ENCODE measurements at regions not wholly inside any gene's neighbourhood (a gene's known extent, or its start where the extent isn't known, plus 50 kb on each side); places are given as distances from the start of the nearest gene placed in this dataset.
"Not testable (repeated sequence)": the region's sequence is repeated elsewhere in the genome, so short reads cannot be mapped to it uniquely, and the experiment has no call there.

DNA sequence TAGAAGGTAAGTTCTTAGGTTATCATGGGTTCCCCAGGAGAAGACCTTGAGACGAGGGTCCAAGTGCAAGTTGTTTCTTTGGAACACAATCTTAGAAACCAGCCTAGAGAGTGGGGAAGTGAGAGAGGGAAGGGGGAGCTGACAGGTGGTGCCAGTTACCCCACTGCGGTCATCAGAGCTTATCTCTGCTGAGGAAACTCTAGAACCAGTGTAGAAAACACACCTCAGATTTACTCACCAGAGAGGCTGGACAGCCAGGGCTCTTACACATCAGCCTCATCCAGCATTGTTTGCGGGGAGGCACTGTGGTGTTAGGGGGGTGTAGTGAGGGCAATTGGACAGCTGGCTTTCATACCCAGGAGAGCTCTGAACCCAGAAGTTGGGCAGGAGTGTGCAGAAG lies 206.5 kb upstream of the RAI14 start:
- DNase-seq = no peak

DNA sequence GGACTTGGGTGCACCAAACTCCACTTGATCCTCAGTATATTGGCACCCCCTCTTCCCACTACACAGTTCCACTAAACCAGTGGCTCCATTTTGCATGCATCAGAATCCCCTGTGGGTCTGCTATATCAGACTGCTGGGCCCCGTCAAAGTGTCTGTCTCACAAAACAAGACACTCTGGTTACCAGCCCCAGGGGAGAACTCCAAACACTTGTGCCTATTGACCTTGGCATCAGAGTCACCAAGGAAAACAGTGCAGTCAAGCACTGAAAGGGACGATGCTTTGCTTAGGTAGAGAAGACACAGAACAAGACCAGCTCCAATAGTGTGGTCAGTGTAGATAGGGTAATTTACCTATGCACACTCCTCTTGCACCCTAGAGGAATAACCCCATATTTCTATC lies 205.8 kb upstream of the RAI14 start:
- no peak for DNase-seq

DNA sequence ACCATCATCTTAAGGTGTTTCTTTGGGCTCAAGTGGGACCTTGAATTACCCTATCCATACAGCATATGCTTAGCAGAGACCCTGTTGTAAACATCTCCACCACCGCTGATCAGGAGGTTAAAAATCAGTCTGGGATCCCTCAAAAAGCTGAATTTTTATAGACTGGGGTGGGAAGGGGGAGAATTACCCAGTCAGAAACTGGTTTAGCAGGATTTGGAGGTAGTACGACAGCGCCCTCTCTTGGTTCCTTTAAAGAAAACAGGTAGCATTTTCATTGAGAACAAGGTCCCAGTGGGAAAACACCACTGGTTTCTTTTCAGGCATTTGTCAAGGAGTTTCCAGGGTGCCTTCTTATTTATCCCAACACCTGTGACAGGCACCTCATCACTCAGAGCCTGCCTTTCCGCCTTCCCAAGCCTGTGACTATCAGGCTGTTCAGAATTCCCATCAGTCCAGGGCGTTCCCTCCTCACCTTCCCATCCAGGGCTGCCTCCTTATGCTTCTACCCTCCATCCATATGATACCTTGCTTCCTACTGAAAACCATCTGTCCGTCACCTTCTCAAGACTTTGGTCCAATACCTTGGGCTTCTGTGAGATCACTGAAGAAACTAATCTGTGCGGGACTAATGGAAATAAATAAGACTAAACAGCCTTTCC lies 203.8 kb upstream of the RAI14 start:
- peak in 1 of 2 experiments; percentile 6 for DNase-seq

DNA sequence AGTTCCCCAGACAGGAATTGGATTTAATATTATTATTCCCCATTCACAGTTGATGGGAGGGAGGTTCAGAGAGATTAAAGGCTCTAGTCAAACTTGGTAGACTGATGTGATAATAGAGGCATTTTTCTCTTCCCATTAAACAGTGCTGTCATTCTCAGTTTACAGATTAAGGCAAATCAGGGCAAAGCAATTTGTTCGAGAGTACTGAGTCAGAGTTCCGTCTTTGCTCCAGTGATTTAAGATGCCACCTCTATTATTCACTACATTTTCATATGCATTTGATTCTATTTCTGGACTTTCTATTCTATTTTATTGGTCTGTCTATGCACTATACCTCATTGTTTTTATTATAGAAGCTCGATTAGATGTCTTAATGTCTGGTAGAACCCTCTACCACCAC lies 201.0 kb upstream of the RAI14 start:
- DNase-seq = no peak

DNA sequence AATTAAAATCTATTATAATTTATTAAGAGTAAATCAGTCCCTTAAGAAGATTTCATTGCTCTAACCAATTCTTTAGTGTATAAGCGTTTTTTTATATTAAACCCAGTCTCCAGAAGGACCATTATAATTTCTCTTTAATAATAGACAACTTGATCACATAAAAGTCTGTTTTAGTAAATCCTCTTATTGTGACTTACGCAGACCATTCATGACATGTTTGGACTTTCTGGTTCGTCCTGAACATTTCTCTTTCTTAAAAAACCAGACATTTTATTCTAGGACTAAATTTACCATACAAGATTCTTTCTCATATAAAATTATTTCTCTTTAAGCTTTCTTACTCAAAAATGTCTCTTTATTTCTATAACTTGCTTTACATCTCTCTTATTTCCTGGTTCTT lies 196.2 kb upstream of the RAI14 start:
- DNase-seq = no peak

DNA sequence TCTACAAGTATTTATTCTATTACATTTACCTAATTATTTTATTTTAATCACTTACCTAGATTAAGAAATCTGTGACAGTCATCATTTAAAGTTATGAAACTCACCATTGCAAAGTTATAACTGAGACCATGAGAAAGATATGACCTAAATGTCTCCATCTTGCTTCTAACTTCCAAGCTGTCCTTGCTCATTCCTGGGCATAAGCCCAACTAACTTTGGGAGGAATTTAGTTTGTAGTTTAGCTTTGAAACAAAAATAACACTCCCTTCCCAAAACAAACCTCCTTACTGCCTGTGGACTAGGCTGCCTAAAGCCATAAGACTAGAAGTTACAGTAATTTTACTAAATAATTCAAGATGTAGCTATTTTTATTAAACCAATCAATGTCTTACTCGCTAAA lies 195.6 kb upstream of the RAI14 start:
- DNase-seq = no peak

DNA sequence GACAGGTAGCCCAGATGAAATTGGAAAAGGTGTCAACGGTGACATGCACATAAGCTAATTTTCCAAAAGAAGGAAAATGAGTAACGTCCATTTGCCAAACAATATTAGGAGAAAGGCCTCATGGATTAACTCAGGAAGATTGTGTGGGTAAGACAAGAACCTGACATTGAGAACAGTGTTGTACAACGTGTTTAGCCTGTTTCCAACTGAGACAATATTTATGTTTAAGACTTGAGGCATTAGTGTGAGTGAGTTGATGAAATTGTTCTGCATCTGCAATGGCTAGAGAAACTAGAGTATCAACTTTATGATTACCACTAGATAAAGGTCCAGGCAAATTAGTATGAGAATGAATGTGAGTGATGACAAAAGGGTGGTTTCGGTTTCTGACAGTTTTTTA lies 191.3 kb upstream of the RAI14 start:
- DNase-seq = no peak

DNA sequence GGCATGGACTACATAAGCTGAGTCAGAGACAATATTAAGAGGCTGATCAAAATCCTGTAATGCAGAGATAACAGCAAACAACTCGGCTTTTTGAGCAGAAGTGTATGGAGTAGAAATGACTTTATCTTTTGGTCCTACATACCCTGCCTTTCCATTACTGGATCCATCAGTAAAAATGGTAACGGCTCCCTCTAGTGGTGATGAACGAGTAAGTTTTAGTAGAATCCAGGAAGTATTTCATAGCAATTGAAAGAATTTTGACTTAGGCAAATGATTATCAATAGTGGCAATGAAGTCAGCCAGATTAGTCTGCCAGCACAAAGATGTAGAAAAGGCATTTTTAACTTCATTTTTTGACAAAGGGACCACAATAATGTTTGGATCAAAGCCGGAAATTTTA lies 190.8 kb upstream of the RAI14 start:
- DNase-seq = peak; percentile 50 to 56

DNA sequence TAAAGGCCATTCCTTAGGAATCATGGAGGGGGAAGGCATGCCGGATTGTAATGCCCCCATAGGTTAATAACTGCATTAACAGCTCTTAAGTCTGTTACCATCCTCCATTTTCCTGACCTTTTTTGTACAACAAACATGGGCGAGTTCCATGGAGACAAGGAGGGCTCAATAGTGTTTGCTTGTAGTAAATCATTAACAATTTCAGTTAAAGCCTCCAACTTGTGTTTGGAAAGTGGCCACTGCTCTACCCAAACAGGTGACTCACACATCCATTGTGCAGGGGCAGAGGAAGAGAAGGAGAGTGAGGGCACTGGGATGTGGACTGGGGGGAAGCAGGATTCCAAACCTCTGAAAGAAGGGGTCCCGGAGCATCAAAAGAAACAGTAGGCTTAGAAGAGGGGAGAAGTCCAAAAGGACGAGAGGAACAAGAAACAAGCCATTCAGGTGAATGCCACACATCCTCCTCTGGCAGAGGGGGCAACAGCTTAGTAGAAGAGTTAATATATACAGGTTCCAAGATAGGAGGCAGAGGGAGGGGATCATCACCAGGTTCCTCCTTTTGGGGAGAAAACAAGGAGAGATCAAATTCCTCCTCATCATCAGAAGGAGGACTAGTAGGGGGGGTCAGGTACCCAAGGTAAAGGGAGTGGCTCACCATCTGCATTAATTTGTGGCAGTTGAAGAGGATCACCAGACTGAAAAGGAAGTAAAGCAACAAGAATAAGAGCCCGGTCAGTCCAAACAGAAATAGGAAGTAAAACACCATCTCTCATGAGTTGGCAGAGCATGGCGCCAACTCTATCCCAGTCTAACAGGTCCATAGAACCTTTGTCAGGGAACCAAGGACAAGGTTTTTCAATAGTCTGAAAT lies 189.4 kb upstream of the RAI14 start:
- DNase-seq = not testable (repeated sequence)

DNA sequence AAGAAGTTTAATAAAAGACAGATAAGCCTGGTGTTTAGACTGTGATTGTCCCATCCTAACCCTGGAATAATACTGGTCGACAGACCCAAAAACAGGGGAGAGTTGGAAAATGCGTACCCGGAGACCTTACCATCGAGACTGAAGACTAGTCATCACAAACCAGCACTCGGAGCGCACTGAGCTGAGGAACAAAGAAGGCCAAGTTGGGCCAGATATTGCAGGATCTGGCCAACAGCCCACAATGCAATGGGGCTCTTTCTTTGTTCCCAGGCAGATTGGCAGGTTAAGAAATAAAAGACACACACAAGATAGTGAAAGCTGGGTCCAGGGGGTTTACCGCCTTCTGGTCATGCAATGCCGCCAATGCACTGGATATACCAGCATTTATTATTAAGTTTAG lies 188.7 kb upstream of the RAI14 start:
- DNase-seq = no peak

DNA sequence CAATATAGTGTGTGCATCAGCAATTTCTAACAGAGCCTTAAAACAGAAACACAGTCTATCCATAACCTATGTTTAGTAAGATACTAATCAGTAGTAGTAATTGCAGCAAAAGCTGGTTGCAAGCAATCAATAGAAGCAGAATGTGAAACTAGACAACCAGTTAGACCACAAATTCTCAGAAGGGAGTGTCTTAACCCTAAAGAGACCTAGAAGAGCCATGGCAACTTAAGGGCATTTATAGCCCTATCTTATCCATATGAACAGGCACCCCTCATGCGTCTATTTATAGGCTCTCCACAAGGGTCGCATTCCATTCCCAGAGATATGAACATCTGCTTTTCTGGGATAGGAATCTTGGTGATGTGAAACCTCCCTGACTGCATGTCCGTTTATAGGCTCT lies 188.1 kb upstream of the RAI14 start:
- not testable (repeated sequence) for DNase-seq

DNA sequence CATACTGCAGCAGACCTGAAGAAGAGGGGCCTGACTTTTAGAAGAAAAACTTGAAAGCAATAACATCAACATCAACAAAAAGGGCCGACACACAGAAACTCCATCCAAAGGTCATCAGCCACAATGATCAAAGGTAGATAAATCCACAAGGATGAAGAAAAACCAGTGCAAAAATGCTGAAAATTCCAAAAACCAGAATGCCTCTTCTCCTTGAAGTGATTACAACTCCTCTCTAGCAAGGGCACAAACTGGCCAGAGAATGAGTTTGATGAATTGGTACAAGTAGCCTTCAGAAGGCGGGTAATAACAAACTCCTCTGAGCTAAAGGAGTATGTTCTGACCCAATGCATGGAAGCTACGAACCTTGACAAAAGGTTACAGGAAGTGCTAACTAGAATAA lies 186.2 kb upstream of the RAI14 start:
- DNase-seq = no peak

DNA sequence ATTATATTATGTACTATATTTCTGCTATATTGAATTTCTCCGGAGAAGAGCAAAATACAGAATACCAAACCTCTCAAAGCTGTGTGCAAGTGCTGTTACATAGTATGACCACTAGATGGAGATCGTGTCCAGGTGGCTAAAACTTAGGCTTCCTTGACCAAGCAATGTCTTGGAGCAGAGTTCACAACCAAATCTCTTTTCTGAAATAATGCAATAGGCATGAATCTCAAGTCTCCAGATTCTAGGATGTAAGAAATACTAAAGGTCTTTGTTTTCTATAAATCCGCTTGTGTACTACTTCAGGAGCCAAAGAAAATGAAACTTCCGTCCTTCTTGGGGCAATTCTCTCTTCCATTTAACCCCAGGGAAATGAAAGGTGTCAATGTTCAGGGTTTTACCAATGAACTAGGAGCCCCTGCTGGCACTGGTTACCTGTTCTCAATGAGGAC lies 181.5 kb upstream of the RAI14 start:
- peak; percentile 33 to 53 for DNase-seq

DNA sequence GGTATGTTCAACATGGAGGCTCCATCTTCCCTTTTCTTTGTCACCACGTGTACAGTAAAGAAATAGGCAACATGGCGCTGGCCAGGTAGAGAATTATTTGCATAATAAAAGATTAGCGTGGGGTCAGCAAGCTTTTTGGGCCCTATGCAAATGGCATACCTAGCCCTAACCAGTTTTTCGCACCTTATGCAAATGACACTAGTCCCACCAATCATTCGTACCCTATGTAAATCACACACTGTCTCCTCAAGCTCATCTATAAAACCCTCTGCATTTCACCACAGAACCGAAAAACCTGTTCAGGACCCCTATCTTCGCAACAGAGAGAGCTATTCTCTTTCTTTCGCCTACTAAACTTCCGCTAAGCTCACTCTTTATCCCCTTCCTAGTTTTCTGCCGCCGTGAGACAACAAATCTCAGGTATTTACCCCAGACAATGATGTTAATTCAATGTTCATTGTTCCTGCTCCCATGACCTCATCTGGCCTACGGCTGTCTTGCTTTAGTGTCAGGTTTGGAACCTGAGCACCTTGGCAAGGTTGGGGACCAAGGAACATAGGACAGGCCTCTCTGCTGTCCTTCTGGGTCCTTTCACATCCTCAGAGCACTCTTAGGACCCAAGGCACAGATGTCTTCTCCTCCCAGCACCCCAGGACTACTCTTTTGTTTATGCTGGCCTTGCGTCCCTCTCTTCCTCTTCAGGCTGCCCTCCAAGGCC lies 180.7 kb upstream of the RAI14 start:
- DNase-seq = no peak

DNA sequence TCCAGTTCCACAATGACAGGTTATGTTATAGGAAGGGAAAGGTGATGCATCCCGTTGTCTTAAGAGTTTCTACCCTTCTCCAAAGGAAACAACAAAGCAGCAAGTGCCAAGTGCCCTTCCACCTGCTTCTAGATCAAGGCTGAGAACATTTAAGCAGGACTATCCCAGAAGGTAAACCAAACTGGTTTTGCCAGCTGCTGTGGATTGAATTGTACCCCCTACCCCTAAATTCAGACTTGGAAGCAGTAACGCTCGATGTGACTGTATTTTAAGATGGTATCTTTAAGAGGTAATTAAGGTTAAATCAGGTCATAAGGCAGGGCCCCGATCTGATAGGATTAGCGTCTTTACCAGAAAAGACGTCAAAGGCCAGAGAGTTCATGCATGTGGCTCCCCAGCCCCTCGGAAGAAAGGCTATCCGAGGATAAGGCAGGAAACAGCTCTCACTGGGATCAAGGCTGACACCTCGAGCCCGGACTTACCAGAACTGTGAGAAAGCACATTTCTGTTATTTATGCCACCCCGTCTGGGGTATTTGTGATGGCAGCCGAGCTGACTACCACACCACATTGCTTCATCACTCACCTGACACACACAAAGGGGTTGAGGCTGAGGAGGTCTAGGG lies 179.1 kb upstream of the RAI14 start:
- DNase-seq = no peak

DNA sequence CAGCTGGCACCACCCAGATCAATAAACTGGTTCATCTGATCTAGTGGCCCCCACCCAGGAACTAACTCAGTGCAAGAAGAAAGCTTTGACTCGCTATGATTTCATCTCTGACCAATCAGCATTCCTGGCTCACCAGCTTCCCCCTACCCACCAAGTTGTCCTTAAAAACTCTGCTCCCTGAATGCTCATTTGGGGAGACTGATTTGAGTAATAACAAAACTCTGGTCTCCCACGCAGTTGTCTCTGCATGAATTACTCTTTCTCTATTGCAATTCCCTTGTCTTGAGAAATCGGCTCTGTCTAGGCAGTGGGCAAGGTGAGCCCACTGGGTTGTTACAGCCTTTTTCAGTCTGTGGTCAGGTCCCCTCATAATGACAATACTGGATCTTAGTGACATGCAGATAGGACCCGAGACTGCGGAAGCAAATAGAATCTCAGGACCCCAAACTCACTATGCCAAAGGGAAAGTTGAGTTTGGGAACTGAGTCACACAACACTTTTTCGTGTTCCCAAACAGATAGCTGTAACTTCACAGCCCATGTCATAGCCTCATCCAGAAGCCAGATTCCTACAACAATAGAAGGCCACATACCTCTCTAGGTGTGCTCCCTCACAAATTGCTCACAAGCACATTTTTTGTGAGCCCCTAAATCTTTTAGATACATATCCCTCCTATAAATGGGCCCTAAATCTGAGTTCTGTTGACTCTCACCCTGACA lies 175.2 kb upstream of the RAI14 start:
- no peak for DNase-seq

DNA sequence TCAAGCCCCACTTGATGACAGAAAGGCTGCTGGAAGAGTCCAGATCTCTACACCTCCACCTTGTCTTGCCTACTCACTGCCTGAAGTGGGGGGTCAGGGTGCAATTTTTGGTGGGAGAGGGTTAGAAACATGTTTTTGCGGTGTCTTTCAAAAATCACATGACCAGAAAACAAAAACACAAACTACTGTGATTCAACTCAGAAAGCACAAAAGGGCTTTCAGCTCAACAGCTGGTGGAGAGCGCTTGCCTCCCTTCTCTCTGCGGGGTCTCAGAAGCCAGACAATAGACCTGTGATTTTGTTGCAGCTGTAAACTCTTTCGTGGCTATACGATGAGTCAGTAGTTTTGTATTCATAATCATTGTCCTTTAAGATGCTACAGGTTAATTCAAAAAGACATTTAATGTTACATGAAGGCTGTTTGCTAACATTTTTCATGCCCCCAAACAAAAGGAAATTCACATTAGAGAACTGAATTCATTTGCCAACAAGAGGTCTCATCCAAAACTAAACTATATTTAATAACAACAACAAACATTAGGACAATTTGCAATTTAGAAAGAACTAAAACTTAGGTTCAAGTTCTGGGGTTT lies 172.6 kb upstream of the RAI14 start:
- DNase-seq = no peak

DNA sequence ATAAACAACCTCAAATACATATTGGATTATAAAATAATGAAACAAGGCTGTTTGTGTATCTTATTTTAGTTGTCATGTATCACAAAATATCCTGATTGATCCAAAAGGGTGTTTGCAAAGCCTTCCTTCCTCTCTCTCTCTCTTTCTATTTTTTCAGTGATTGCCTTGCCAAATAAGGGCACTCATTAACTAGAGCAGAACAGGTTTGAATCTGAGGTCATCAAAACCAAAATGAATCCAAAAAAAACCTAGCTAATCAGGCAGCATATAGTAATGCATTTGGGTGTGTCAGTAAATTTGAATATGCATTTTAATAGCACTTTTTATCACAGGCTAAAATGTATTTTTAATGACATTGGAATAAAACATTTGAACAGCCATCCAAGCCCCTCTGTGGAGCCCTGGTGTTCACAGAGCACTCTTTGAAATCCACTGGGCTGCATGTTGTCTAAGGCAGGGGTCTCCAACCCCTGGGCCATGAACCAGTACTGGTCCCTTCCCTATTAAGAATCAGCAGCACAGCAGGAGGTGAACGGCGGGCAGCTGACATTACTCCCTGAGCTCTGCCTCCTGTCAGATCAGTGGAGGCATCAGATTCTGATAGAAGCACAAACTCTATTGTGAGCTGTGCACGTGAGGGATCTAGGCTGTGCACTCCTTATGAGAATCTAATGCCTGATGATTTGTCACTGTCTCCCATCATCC lies 171.8 kb upstream of the RAI14 start:
- DNase-seq = no peak

DNA sequence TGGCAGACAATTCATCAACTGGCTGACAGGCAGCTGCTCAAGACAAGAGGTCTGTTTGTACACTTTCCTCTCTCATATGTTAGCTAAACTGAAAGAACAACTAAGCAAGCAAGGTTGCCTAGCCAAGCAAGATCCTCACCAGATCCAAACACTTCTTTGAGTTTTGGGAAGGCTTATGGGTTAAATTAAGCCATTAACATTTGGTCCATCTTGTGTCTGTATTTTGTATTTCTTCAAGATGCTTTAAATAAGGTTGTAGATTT lies 170.4 kb upstream of the RAI14 start:
- no peak for DNase-seq

DNA sequence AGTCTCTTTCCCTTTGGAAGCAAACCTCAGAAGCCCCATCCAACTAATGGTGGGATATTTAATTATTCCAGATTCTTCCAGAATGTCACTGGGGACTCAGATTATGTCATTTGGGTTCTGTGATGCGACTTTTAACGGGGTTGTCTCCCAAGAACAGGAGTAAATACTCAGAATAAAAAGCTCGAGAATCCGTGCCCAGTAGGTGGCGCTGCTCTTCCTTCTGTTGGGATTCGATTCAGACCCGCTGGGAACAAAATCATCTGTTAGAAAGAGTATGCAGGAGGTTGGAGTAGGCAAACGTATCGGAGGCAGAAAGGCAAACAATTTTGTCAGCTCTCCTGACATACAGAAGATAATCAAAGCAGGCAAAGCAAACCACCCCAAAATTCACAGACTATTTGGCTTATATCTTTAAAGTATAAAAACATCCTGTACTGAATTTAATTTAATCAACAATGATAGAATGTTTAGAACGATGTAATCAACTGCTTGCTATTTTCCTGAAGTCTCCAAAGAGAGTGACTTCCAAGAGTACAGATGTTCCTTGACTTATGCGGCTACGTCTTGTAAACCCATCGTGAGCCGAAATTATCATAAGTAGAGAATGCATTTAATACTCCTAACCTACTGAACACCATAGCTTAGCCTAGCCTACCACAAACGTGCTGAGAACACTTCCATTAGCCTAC lies 169.8 kb upstream of the RAI14 start:
- DNase-seq = peak; percentile 52 to 54

DNA sequence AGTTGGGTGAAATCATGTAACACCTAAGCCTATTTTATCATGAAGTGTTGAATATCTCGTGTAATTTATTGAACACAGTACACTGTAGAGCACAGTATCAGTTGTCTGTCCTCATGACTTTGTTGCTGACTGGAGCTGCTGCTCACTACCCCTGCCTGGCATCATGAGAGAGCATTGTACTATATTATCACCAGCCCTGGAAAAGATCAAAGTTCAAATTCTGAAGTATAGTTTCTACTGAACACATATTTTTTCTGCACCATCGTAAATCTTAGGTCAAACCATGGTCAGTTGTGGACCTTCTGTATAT lies 169.3 kb upstream of the RAI14 start:
- no peak for DNase-seq
